HG03520 (cell line): ENCODE measurements at regions not wholly inside any gene's neighbourhood (a gene's known extent, or its start where the extent isn't known, plus 50 kb on each side); places are given as distances from the start of the nearest gene placed in this dataset.
"Not testable (repeated sequence)": the region's sequence is repeated elsewhere in the genome, so short reads cannot be mapped to it uniquely, and the experiment has no call there.

Source experiments
- ATAC-seq: cut with Tn5 transposase; IDR thresholded peaks from one replicate; pipeline ENCODE4 v1.9.1; 2021; ENCODE audit warnings: mild to moderate bottlenecking, moderate library complexity; ENCODE audit not compliant: unreplicated experiment

- ATAC-seq: no peak
These were observed 187.8 kb downstream of the ZNF516 start for GRCh38 chr18:76307293-76307690.

- no peak for ATAC-seq
These were observed 188.3 kb downstream of the ZNF516 start for GRCh38 chr18:76306685-76307292.

DNA sequence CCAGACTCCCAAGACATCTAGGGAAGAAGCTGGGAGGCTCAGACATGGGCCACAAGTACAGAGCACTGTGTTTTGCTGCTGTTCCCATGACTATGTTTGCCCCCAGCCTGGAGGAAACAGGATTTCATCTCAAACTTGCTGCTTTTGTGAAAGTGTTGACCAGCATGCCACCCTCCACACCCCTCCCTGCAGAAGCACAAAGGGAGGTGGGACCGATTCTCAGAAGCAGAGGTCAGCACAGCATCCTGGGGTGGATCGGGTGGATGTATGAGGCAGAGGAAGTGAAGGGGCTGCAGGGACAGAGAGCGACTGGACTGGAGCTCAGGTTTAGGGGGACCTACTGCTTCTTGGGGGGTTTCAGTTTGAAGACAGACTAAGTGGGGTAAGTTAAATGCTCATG, 209.2 kb downstream of the ZNF516 start:
- no peak for ATAC-seq

- no peak for ATAC-seq
These were observed 213.5 kb downstream of the ZNF516 start for GRCh38 chr18:76281565-76281964.

- ATAC-seq: no peak
These were observed 217.2 kb downstream of the ZNF516 start for GRCh38 chr18:76277801-76278200.

DNA sequence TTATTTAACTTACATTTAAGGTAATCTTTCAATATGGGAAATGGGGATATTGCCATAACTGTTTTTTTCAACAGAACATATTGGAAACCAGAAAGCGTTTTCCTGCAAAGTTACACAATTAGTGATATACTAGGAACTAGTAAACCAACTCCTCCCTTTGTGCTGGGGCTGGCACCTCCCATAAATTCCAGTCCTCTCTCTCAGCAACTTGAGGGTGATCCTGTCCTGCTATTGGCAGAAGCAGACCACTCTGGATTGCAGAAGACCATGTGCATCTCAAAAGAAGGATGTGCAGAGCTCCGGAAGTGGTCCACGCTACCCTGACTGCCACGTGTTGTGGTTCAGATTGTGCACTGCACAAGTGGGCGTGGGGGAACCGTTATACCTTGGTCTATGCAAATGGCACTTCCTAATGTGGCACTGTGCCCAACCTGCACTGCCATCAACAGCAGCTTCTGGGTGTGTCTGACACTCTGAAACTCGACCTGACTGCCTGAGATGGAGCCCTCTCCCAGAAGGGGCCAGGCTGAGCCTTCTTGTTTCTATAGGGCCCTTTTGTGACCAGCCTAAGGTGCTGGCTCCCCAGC, 219.2 kb downstream of the ZNF516 start:
- ATAC-seq: no peak

DNA sequence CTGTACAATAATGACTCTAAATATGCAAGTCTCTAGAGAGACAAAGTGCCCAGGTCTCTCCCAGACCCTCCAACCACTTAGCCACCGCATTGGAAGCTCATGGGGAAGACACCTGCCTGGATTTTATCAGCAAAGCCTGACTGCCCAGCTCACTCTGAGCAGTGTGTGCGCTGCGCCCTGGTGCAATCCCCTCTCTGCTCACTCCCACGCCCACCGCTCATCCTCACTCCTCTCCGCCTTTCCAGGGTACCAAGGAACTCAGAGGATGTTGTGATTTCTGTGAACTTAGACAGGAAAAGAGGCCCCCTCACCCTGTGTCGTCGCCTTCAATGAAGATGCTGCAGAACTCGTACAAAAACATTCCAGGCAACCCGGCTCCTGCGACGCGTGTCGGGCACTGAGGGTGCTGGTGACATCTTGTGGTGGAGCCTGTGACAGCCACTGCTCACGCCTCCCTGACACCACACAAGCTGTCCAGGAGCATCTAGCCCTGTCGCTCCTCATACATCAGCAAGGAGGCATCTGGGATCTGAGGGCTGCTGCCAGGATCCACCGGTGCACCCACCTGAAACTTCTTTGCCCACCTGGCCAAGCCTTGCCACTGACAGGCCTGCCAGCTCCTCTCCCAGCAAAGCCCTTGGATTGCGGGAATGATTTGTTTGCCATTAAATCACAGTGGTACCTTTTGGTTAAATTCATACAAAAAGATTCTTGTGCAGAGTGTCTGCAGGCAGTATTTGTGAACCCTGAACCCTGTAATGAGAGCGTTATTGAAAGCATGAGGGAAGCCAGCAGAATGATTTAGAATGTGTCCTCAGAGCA, 220.4 kb downstream of the ZNF516 start:
- ATAC-seq: no peak

- ATAC-seq: no peak
These were observed 221.1 kb downstream of the ZNF516 start for GRCh38 chr18:76273956-76274355.

DNA sequence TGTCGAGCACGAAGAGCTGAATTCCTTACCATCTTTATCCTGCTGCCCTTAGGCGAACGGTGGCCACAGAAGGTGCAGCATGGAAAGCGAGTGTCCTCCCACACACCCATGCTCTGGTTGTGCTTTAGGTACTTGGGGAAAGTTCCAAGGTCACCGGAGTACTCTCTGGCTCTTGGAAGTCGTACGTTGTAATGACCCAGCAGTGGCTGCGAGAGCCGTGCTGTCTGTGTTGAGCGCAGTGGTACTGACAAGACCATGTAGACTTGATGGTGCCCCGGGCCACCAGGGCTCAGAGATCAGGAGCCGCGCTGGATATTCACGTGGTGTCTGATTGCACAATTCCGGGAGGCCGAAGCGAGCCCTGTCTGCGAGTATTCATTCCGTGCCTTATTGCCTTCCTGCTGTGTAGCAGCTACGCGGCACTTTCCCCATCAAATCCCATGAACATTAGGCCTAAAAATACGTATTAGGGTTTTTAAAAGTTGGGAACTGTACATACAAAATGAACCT, 222.0 kb downstream of the ZNF516 start:
- no peak for ATAC-seq

DNA sequence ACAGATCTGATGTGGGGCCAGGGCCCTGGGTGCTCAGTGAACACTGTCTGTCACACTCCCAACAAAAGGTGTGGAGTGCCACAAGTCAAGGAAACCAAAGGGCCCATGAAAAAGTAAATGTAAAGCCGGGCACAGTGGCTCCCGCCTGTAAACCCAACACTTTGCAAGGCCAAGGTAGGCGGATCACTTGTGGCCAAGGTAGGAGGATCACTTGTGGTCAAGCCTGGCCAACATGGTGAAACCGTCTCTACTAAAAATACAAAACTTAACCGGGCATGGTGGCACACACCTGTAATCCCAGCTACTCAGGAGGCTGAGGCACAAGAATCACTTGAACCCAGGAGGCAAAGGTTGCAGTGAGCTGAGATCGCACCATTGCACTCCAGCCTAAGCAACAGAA, 227.6 kb downstream of the ZNF516 start:
- not testable (repeated sequence) for ATAC-seq

DNA sequence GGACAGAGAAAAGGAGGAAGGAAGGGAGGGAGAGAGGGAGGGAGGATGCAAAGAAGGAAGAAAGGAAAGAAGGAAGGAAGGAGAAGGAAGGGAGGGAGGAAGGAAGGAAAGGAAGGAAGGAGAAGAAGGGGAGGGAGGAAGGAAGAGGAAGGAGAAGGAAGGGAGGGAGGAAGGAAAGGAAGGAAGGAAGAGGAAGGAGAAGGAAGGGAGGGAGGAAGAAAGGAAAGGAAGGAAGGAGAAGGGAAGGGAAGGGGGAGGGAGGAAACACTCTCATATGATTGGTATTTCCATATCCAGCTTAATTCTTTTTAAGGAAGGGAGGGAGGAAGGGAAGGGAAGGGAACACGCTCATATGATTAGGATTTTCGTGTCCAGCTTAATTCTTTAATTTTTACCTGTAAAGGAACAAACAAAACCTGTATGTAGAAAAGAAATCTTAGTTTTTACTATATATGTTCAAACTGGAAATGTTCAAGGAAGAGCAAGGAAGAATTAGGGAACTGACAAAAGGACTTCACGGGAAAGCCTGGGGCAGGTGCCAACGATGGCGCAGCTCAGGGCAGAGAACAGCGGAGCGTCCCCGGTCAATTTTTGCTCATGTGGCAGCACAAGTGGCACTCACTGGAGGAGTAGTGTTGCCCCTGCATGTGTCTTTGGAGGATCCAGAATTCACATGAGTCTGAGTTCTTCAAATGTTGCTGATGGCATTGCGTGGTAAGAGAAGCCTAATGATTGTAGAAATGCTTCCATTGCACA, 228.6 kb downstream of the ZNF516 start:
- no peak for ATAC-seq

DNA sequence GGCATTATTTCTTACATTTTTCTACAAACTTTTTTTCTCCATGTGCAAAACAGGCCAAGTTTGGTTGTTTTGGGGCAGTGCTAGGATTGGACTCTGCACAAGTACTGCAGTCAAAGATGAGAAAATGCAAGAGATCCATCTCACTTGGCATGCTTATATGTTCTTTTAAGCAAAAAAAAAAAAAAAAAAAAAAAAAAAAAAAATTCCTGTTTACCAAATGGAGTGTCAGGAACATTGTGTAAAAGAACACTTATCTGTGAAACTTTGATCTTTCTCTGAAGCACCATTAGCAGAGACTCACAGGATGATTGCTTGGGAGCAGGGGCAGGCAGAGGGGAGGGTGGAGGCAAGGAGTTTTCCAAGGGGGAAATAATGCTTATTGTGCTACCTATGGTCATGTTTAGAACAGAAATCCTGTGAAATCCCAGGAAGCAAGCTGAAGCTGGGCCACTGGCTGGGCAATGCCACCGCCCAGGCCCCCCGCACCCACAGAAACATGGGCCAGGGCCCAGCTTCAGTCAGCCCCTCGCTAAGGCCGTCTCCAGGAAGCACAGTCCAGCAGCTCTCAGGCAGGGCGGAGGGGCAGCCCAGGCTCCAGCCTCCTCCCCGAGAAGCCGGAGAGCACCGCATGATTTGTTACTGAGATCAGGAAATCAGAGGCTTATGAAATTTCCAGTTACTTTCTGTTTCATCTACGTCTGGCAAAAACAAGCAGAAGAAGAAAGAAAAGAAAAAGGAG, 229.4 kb downstream of the ZNF516 start:
- ATAC-seq: no peak

DNA sequence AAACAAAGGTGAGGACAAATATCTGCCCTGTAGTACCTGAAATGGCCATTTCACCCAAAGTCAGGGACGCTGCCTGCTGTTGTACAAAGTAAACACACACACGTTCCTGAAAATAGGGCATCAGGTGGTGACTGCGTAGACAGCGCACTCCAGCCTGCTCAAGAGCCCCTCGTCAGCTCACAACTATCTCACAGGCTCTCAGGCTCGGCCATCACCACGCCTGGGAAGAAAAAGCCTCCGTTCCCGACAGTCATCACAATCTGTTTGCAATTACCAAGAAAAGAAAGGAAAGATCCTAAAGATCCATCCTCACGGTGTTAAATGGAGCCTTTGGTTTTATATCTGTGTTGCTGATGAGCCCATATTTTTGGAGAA, 230.2 kb downstream of the ZNF516 start:
- ATAC-seq: no peak

GRCh38 chr18:76264198-76264875, 230.7 kb downstream of the ZNF516 start:
- ATAC-seq: no peak

GRCh38 chr18:76263046-76264005, 231.7 kb downstream of the ZNF516 start:
- ATAC-seq: no peak

- no peak for ATAC-seq
These were observed 234.0 kb downstream of the ZNF516 start for GRCh38 chr18:76260941-76261472.

- no peak for ATAC-seq
These were observed 235.3 kb downstream of the ZNF516 start for GRCh38 chr18:76259711-76260110.

- no peak for ATAC-seq
These were observed 235.9 kb downstream of the ZNF516 start for GRCh38 chr18:76259096-76259495.

DNA sequence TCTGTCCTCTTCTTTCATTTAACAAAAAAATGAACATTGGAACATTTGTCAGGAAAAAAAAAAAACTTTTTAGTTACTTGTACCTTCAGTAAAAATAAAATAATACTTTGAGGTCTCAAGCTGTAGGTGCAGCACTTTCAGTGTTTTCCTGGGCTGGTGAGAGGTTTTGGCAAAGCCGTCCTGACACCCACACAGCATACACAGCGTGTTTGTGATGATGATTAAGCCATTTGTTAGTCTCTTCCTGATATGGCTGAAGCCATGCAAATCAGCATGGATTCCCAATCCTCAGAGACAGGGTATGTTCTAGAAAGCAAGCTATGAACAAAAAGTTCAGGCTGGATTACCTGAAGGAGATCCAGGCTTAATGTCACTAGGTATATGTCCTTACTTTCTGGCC, 236.8 kb downstream of the ZNF516 start:
- ATAC-seq: no peak
